GM21367 (cell line): ENCODE measurements at regions not wholly inside any gene's neighbourhood (a gene's known extent, or its start where the extent isn't known, plus 50 kb on each side); places are given as distances from the start of the nearest gene placed in this dataset.

Source experiments
- ATAC-seq: cut with Tn5 transposase; IDR thresholded peaks from one replicate; pipeline ENCODE4 v1.9.1; 2021; ENCODE audit not compliant: unreplicated experiment

GRCh38 chr9:14967450-14968321 lies 57.5 kb upstream of the FREM1 start:
- ATAC-seq, result no peak

DNA sequence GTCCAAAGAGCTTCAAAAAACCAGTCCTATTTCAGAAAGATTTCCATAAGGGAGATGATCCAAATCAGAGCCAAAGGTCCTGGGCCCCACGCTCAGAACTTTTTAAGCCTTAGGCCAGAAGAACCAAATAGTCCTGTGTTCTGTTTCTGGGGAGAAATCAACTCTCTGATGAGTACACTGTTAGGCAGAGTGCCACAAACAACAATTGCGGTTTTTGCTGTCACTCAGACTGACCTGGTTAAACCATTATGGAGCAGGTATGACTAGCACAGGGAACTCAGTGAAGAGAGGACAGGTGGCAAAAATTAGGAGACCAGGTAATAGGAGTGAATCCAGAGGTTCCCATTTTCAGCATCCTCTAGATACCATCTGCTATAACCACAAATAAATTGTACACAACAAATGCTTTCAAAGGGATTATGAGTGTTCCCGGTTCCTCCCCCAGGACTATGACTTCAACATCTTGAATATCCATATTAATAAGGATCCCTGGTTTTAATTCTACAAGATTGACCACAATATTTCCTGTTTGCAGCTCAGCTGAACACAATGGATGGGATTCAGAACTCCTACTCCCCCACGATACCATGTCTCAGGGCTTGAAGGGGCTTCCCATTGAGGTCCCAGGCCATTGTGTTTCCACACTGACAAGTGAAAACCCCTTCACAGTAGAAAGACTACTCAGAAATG lies 52.1 kb upstream of the FREM1 start:
- no peak for ATAC-seq

GRCh38 chr9:14961372-14962068 lies 51.3 kb upstream of the FREM1 start:
- no peak for ATAC-seq

DNA sequence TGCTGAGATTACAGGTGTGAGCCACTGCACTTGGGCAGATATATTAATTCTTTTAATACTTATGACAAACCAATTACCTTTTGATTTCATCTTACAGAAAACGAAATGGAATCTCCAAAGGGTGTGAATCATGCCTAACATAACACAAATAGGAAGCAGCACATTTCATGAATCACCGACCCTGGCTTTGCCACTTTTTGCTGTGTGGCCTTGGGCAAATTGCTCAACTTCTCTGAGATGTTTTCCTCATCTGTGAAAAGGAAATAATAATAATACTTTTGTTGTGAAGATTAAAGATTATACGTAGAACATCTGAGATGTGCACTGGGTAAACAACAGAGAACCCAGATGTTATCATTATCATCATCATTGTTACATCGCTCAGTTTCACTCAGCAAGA lies 50.7 kb upstream of the FREM1 start:
- ATAC-seq, result no peak
